ENCODE measurements at regions not wholly inside any gene's neighbourhood (a gene's known extent, or its start where the extent isn't known, plus 50 kb on each side); places are given as distances from the start of the nearest gene placed in this dataset.

GRCh38 chrY:12546746-12547420, 154.1 kb upstream of the USP9Y start:
- FAIRE-seq: no peak
- no peak for DNase-seq (ENCODE audit: extremely low spot score, insufficient read length, low read depth)

GRCh38 chrY:12552471-12553283, 148.4 kb upstream of the USP9Y start:
- DNase-seq (ENCODE audit: extremely low spot score, insufficient read length, low read depth): no peak
- FAIRE-seq: no peak

GRCh38 chrY:12553909-12554308, 147.1 kb upstream of the USP9Y start:
- no peak for DNase-seq (ENCODE audit: extremely low spot score, insufficient read length, low read depth)
- no peak for FAIRE-seq

GRCh38 chrY:12555005-12555404, 146.0 kb upstream of the USP9Y start:
- DNase-seq (ENCODE audit: extremely low spot score, insufficient read length, low read depth) (no peak), FAIRE-seq (no peak)

GRCh38 chrY:12559007-12559406, 142.0 kb upstream of the USP9Y start:
- DNase-seq (ENCODE audit: extremely low spot score, insufficient read length, low read depth): no peak
- FAIRE-seq: no peak

GRCh38 chrY:12576278-12576677, 124.8 kb upstream of the USP9Y start:
- FAIRE-seq (no peak), DNase-seq (ENCODE audit: extremely low spot score, insufficient read length, low read depth) (no peak)

- no peak for FAIRE-seq
- no peak for DNase-seq (ENCODE audit: extremely low spot score, insufficient read length, low read depth)
Observed at GRCh38 chrY:12593532-12594216, 107.4 kb upstream of the USP9Y start.

GRCh38 chrY:12598783-12599182, 102.2 kb upstream of the USP9Y start:
- DNase-seq (ENCODE audit: extremely low spot score, insufficient read length, low read depth): no peak
- no peak for FAIRE-seq

- DNase-seq (ENCODE audit: extremely low spot score, insufficient read length, low read depth) (no peak), FAIRE-seq (no peak)
Observed at GRCh38 chrY:12605426-12605825, 95.6 kb upstream of the USP9Y start.

- DNase-seq (ENCODE audit: extremely low spot score, insufficient read length, low read depth) (no peak), FAIRE-seq (no peak)
Observed at GRCh38 chrY:12610861-12611260, 90.2 kb upstream of the USP9Y start.

- no peak for FAIRE-seq
- no peak for DNase-seq (ENCODE audit: extremely low spot score, insufficient read length, low read depth)
Observed at GRCh38 chrY:12615733-12616446, 85.1 kb upstream of the USP9Y start.

GRCh38 chrY:12621454-12622081, 79.5 kb upstream of the USP9Y start:
- FAIRE-seq (peak; percentile 52), DNase-seq (ENCODE audit: extremely low spot score, insufficient read length, low read depth) (no peak)

- FAIRE-seq (no peak), DNase-seq (ENCODE audit: extremely low spot score, insufficient read length, low read depth) (no peak)
Observed at GRCh38 chrY:12623204-12623603, 77.8 kb upstream of the USP9Y start.

GRCh38 chrY:12642986-12643385, 58.0 kb upstream of the USP9Y start:
- no peak for DNase-seq (ENCODE audit: extremely low spot score, insufficient read length, low read depth)
- no peak for FAIRE-seq

- FAIRE-seq: no peak
Observed at GRCh38 chrY:12643693-12644348, 57.2 kb upstream of the USP9Y start.

GRCh38 chrY:12651095-12651494, 49.9 kb upstream of the USP9Y start:
- DNase-seq (ENCODE audit: extremely low spot score, insufficient read length, low read depth) (no peak), FAIRE-seq (no peak)

More at GRCh38 chrY:12643693-12644348, 57.2 kb upstream of the USP9Y start:
- no peak for DNase-seq (ENCODE audit: extremely low spot score, insufficient read length, low read depth)
